ENCODE measurements at regions not wholly inside any gene's neighbourhood (a gene's known extent, or its start where the extent isn't known, plus 50 kb on each side); places are given as distances from the start of the nearest gene placed in this dataset.
"Not testable (repeated sequence)": the region's sequence is repeated elsewhere in the genome, so short reads cannot be mapped to it uniquely, and the experiment has no call there.

DNA sequence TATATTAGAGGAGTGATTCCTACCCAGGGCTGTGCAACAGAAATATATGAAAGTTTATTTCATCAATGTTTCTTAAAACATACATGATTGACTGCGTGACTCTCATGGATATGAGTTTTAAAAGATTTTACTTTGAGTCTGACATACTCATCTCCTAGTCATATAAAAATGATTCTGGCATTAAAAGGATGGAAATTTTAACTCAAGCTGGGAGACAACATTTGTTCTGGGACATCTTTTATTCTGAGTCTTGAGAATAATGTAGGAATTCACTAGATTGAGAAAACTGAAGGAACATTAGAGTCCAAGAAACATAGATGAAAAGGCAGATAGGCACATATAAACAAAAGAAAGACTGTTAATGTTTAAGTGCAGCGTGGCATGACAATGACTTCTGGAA lies 649.6 kb downstream of the SPRY1 start:
- DNase-seq (ENCODE audit: low read depth in 3 of 3), result no peak

DNA sequence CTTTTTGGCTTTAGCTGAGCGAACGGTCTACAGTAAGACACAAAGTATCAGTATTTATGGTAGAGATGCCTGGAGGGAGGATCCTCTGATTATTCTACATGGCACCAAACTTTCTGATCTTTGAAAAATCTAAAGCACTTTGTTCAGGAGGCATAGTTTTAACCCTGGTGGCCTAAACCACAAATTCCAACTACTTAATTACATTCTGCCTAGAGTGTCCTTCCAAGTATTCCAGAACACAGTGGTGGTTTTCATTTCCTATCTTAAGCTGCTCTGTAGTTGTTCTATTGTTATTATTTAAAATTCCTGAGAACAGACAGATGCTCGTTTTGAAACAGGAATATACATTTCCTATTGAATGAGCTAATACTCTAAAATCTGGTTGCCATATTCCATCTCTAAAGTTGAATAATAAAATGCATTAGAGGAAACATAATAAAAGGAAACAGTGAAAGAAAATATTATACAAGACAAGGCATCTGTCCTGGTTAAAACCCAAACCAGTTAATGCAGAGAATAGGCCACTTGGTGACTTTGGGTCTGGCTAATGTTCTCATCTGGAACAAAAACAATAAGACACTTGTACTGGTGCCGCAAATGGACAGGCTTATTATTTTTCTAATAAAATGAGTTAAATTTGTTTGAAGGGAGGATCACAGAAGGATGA lies 657.4 kb downstream of the SPRY1 start:
- DNase-seq (ENCODE audit: low read depth in 3 of 3), result no peak

DNA sequence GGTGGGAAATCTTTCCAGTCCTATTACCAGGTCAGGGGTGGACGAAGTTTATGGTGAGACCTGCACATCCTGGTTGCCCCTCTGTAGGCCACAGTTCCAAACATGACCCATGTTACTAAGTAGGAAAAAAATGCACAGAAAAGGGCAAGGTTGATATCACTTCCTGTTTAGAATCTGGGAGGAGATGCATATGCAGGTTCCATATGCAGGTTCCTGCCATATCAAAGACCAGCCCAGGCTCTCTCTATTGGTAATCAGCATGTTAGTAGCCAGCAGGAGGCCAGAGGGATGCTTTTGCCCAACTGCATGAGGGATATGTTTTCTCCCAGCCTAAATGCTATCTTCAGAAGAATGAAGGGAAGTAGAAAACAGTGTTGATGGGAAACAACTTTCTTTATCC lies 657.2 kb downstream of the ANKRD50 start:
- DNase-seq (ENCODE audit: low read depth in 3 of 3), result no peak

DNA sequence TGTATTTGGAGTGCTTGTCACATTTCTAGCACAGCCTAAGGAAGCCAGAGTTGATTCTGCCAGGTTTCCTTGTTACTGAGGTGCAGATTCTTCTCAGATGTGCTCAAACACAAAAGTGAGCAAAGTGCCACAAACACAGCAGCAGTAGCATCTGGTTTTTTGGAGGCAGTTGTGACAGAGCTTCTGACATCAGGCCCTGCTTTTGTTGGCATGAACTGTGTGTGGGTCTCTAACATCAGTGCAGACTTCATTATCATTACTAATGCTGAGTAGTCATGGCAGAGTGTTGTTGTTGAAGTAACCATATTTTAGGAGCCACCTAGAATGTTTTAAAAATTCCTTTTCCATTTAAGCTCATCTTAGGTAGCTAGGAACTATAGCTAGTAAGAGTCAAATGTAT lies 656.6 kb downstream of the ANKRD50 start:
- DNase-seq (ENCODE audit: low read depth in 3 of 3), result no peak

DNA sequence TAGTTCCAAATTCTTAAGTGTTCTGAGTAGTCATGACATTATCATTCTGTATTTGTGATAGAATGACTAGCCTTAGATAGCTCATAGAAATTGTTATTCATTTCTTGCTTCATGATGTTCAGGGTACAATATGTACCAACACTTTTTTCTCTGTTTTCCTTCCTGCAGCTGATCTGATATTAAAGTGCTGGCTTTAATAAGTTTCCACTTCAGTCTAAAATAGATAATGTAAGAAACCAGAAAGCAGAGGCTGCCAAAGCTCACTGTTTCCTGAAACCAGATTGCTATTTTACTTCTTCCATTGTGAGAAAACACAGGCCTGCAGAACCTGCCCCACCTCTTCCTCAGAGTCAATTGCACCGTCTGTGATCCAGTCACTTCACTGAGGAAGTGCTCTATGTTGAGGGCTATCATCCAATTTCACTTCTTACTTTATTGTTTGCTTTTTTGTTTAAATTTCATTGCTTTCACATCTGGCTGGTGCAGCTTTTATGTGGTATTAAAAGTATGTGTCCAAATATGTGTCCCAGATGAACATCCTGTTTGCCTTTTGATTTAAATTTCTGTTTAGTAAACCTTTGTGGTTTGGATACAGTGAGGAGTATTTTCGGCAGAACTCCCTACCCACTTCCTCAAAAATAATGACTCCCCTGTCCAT lies 652.1 kb downstream of the ANKRD50 start:
- no peak for DNase-seq (ENCODE audit: low read depth in 3 of 3)

DNA sequence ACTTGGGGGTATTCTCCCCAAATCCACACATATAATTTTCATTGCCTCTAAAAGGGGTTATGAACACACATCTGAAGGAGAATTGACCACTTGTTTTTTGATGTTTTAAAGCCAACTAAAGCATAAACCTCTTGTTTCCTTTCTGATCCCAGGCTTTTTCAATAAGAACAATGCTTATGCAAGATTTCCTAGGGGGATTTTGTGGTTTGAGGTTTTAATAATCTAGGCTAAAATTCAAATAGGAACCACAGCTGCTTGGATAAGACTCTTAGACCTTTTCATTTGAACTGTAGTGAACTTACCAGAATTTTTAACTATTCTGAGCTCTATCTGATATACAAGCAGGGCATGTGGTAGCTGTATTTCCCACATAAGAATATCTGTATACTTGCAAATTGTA lies 651.1 kb downstream of the ANKRD50 start:
- DNase-seq (ENCODE audit: low read depth in 3 of 3), result no peak

DNA sequence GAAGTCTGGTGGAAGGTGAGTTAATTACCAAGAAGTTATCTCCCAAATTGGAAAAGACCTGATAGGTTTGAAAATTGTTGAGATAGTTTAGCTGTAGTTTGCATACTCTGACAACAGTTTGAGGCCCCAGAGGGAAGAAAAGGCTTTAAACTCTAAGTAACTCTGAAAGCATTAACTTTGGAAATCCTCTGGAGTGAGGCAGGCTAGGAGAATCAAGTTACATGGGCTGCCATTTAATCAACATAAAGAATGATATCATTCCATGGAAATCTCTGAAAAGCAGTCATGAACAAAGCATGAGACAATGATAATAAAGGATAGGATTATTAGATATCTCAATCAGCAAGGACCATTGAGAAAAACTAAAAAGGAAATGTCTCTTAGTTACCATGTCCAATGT lies 647.1 kb downstream of the ANKRD50 start:
- no peak for DNase-seq (ENCODE audit: low read depth in 3 of 3)

DNA sequence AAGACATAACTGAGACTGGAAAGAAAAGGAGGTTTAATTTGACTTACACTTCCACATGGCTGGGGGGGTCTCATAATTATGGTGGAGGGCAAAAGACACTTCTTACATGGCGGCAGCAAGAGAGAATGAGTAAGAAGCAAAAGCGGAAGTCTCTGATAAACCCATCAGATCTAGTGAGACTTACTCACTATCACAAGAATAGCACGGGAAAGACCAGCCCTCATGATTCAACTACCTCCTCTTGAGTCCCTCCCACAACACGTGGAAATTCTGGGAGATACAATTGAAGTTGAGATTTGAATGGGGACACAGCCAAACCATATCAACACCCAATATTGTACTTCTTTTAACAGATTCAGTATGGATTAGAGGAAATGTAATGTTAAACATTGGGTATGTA lies 646.6 kb downstream of the ANKRD50 start:
- no peak for DNase-seq (ENCODE audit: low read depth in 3 of 3)

DNA sequence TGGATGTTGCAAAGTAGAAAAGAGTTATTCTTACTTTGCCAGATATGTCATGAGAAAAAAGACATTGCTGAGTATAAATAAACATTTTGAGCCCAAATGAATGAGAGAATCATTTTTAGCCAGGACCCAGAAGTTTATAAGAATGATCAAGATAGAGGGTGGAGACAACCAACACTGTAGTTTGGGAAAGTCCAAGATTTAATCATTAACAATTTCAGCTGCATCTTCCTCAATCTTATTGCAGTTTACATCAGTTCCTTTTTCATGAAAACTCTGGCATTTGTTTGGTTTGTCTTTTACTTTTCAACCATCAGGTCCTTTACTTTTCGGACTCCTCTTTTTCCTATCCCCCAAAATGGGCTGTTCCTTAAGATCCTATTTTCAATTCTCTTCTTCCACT lies 645.9 kb downstream of the ANKRD50 start:
- DNase-seq (ENCODE audit: low read depth in 3 of 3), result no peak

DNA sequence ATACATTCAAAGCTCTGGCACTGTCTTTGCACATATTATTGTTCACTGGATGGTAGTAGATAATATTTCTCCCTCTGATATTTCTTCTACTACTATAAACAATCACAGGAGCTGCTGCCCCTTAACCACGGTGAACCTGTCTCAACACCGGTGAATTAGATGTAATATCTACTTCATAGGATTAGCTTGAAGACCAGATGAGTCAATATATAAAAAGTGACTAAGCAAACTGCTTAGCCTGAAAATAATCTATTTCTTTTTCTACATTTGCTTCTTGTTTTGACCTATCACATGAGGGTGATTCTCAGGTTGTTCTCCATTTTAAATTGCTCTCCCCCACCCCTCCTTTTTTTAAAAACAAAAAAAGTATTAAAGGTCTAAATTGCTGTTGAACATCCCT lies 645.5 kb downstream of the ANKRD50 start:
- DNase-seq (ENCODE audit: low read depth in 3 of 3), result no peak

DNA sequence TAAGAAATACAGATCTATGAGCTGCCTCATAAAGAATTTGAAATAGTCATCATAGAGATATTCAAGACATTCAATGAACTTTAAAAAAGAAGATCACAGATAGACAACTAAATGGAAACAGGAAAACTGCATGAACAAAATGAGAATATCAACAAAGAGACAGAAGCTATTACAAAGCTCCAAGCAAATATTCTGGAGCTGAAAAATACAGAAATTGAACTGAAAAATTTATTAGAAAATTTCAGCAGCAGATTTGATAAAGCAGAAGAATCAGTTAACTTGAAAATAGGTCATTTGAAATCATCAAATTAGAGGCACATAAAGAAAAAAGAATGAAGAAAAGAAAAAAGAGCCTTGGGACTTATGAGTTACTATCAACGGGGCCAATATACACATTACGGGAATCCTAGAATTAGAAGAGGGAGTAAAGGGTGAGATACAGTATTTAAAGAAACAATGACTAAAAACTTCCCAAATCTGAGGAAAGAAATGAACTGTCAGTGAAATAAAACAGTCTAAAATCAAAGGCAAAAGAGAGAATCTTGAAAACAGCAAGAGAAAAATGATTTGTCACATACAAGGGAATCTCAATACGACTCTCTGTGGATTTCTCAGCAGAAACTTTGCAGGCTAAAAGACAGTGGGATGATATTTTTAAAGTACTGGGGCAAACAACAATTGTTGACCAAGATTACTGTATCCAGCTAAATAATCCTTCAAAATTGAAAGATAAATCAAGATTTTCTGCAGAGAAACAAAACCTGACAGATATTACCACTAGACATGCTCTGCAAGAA lies 641.6 kb downstream of the ANKRD50 start:
- no peak for DNase-seq (ENCODE audit: low read depth in 3 of 3)

DNA sequence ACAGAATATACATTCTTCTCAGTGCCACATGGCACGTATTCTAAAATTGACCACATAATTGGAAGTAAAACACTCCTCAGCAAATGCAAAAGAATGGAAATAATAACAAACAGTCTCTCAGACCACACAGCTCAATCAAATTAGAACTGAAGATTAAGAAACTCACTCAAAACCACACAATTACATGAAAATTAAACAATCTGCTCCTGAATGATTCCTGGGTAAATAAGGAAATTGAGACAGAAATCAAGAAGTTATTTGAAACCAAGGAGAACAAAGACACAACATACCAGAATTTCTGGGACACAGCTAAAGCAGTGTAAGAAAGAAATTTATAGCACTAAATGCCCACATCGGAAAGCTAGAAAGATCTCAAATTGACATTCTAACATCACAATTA lies 637.3 kb downstream of the ANKRD50 start:
- DNase-seq (ENCODE audit: low read depth in 3 of 3), result not testable (repeated sequence)

DNA sequence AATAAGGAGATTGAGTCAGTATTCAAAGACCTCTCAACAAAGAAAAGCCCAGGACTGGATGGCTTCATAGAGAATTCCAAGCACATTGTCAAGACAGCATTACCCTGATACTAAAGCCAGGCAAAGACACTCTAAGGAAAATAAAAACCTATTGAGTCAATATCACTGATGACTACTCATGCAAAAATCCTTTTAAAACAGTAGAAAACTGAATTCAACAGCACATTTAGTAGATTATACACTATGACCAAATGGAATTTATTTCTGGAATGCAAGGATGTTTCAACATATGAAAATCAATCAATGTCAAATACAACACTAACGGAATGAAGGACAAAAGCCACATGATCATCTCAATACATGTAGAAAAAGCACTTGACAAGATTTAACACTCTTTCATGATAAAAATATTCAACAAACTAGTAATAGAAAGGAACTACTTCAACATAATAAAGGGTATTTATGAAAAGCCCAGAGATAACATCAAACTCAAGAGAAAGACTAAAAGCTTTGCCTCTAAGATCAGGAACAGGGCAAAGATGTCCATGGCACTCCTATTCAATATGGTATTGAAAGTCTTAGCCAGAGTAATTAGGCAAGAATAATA lies 633.3 kb downstream of the ANKRD50 start:
- DNase-seq (ENCODE audit: low read depth in 3 of 3), result no peak

DNA sequence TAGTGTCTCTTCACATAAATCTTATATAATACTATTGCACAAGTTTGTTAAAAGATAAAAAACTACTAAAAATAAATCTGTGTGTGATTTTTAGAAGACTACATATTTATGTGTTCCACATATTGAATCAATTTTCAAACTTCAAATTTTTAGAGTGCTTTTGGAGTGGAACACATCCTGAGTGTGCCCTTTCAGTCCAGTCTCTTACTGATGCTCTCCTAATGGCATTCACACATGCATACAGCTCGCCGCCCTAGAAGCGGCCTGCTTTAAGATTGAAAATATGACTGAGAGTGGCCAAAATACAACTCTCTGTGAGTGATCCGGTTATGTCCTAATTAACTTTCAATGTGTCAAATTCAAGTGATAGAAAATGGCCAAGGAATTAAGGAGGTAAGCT lies 628.8 kb downstream of the ANKRD50 start:
- DNase-seq (ENCODE audit: low read depth in 3 of 3), result no peak

DNA sequence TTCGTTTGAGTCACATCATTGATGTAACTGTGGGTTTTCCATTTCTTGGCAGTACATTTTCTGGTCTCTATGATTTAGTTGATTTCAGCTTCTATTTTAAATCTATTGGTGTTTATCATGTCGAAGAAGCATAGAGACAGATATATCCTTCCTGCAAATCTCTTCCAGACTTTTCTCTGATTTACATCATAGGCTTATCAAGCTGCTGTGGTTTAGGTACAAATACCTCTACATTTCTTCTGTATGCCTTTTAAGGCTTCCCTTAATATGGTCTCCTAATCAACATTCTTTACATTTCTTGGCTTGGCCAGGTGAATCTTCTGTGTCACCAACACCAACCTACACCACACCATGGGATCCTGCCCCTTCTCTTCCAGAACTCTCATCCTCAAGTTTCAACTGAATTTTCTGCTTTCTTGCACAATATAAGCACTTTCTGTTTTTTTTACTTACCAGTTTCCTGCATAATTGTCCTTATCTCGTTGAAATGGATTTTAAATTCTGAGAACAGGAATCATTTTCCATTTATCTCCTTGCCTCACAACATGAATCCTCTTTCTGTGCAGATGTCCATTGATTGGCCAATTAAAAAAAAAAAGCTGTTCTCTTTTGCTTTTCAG lies 626.9 kb downstream of the ANKRD50 start:
- DNase-seq (ENCODE audit: low read depth in 3 of 3), result no peak

DNA sequence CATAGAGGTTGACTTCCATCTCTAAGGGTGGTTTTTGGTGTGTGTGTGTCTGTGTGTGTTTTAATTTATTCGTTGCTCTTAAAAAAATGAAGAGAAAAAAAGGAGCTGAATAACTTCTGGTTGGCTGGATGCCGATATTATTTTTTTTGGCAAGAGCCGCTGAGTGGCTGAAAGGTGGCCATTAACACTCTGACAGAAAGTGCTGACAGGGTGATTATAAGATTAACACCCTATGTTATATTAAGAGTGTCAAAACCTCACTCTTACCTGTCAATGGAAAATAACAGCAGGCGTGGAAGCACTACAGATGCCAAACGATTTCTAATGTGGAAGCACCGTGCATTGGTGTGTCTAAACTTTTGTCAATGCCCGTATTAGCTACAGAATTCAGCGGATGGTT lies 622.5 kb downstream of the ANKRD50 start:
- no peak for DNase-seq (ENCODE audit: low read depth in 3 of 3)

DNA sequence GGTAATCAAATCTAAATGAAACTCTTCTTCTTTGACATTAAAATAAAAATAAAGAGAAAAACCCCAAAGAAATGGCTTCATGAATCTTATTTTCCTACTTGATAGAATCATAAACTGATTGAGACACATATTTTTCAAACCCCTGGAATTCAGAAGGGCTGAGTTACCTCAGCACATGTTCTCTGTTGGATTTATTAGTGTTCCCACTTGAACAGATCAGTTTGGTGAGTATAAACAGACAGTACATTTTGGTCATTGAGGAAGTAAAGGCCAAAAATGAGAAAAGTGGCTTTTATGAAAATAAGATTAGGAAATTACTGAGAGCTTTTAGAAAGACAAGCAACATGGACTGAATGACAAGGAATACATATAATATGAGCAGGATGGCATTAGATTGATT lies 620.4 kb downstream of the ANKRD50 start:
- DNase-seq (ENCODE audit: low read depth in 3 of 3), result no peak

DNA sequence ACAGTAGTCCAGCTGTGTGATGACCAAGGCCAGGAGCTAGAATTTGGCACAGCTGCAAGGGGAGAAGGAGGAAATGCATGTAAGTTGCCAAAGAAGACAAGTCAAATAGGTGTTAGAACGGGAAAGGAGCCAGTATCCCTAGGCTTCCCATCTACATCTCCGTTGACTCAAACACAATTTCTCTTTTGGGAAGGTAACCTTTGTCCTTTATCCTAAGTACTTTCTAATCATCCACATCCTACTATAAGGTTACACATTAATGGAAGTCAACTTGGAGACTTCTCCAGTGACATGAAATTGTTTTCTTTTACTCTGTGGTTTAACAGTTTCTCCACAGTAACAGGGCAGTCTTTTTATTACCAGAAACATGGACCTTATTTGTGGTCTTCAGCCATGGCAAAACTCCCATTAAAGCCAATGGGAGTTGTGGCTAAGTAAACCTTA lies 620.0 kb downstream of the ANKRD50 start:
- no peak for DNase-seq (ENCODE audit: low read depth in 3 of 3)

DNA sequence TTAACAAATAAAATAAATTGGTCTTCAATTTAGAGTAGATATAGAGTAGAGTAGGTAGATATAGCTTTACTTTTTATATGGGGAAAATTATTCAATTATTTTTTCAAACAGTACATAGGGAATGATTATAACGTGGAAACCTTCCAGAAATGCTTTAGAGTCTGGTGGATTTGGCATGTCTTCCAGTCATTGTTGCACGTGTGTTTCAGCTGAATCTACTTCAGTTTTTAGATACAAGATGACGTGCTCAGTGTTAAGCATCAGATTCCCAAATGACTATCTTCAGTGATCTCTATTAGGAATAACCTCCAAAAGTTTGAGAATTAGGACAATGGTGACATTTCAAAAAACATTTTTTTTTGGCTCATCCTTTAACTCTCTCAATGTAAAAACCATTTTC lies 616.9 kb downstream of the ANKRD50 start:
- no peak for DNase-seq (ENCODE audit: low read depth in 3 of 3)

DNA sequence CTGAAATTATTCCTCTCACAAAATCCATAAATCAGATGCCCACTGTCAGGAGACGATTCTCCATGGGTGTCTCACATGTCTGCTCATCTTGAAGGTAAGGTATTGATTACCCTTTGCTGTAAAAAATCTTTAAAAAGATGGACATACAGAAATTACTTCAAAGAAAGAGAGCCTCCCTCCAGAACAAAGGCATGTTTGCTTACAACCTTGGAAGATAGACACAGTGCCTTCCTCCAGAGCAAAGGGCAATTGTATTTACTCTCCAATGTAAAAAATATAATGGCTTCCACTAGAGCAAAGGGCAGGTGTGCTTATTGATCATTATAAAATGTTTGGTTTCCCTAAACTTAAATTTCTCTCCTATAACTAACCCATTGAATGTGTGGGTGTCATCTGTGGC lies 616.2 kb downstream of the ANKRD50 start:
- no peak for DNase-seq (ENCODE audit: low read depth in 3 of 3)

DNA sequence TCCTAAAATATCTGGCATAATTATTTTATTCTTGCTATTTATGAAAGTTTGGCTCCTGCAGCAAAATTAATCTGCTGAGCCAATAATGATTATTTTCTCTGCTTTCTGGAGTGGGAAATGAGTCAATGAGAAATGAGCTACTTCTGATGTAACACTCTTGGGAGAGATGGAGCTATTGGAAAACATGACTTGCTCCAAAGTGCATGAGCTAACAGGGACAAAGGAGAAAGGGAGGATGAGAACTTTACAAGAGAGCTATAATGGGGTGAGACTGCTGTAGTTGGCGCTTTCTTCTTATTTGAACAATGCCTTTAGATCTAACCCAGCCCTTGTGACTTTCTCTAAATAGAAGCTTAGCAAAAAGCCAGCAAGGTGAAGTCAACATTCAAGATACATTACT lies 615.1 kb downstream of the ANKRD50 start:
- DNase-seq (ENCODE audit: low read depth in 3 of 3), result no peak

DNA sequence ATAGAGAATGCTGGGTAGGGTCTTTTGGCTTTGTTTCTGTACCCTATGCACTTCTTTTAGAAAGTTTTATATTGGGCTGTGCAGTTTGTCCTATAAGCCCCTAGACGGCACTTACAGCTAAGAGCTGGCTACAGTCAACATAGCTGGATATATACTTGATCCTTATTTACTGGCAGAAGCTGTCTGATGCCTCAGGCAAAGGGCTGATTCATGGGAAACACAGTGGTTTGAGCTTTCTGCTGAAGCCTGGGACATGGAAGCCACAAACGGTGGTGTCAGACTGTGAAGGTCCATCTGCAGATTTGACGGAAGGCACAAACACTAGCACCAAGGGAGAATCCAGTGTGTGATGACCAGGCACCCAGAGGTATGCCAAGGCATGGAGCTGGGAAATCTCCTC lies 608.4 kb downstream of the ANKRD50 start:
- DNase-seq (ENCODE audit: low read depth in 3 of 3), result no peak

Measured in stimulated activated CD4-positive, alpha-beta T cell treated with anti-CD3 and anti-CD28 coated beads, TNF-alpha, amount 100 ng/mL, for 48 hours (primary cell).